H1 (cell line): ENCODE measurements at regions not wholly inside any gene's neighbourhood (a gene's known extent, or its start where the extent isn't known, plus 50 kb on each side); places are given as distances from the start of the nearest gene placed in this dataset.
A peak's percentile ranks its signal among the peaks of the same experiment; 100 is the strongest.

Experiments
- CTCF ChIA-PET: fragments of 300-600 bp; sonication (Branson Sonifier 250); formaldehyde crosslinking; loops from one replicate; lab custom pipeline; 2021; ENCODE audit not compliant: partially characterized antibody; lab: Charles Lee
- POLR2A ChIA-PET: fragments of 300-600 bp; sonication (Branson Sonifier 250); formaldehyde crosslinking; loops from one replicate; lab custom pipeline; 2021; ENCODE audit warnings: inconsistent platforms; ENCODE audit not compliant: partially characterized antibody; lab: Charles Lee
- DNase-seq, 2 experiments: peaks; one replicate each; pipeline versions ENCODE4 v3.0.0 to v3.0.0-alpha.2; 2010 to 2022; ENCODE audit warnings: low spot score in 2 of 2, low read depth in 1 of 2, mixed read lengths in 1 of 2
- FAIRE-seq: peaks from 2 replicates; lab custom pipeline; 2011; peaks lifted over from hg19 to GRCh38; lab: Jason Lieb, UNC
- H2AFZ ChIP-seq: 2 replicates; pipeline ENCODE4 v1.8.1; 2012; ENCODE audit warnings: low read length, inconsistent platforms
- H2AK5ac ChIP-seq: 2 replicates; pipeline ENCODE4 v1.6.1; 2013; ENCODE audit warnings: low read depth, low read length
- H2BK120ac ChIP-seq: replicated peaks from 2 replicates; pipeline ENCODE3; 2013; ENCODE audit warnings: low read depth, low read length, inconsistent platforms
- H2BK12ac ChIP-seq: 2 replicates; pipeline ENCODE4 v1.6.1; 2013; ENCODE audit warnings: low read depth, low read length
- H2BK15ac ChIP-seq: 2 replicates; pipeline ENCODE4 v1.6.1; 2013; ENCODE audit warnings: low read length
- H2BK20ac ChIP-seq: 2 replicates; pipeline ENCODE4 v1.6.1; 2013; ENCODE audit warnings: low read length
- H2BK5ac ChIP-seq: 2 replicates; pipeline ENCODE4 v1.6.1; 2013; ENCODE audit warnings: low read depth, low read length
- H3K14ac ChIP-seq: 2 replicates; pipeline ENCODE4 v1.6.1; 2013; ENCODE audit warnings: inconsistent platforms; ENCODE audit not compliant: insufficient read length
- H3K18ac ChIP-seq: 2 replicates; pipeline ENCODE4 v1.6.1; 2013; ENCODE audit warnings: low read length; ENCODE audit errors: extremely low read depth
- H3K23ac ChIP-seq: 2 replicates; pipeline ENCODE4 v1.6.1; 2013; ENCODE audit warnings: inconsistent platforms; ENCODE audit not compliant: insufficient read length
- H3K23me2 ChIP-seq: 2 replicates; pipeline ENCODE4 v1.6.1; 2013; ENCODE audit warnings: low read depth, low read length
- H3K27ac ChIP-seq: 2 replicates; pipeline ENCODE4 v1.6.1; 2011; ENCODE audit warnings: low read depth, low read length, inconsistent platforms
- H3K27me3 ChIP-seq, 4 experiments: replicated peaks in 1 of 4; 1 replicate in 1 of 4; 2 replicates in 3 of 4; pipeline versions ENCODE4 v1.6.1 to v1.8.1; 2011 to 2013; ENCODE audit warnings: low read length in 3 of 4, mild to moderate bottlenecking in 3 of 4, inconsistent platforms in 2 of 4, mixed read lengths in 2 of 4, moderate library complexity in 1 of 4; ENCODE audit not compliant: control insufficient read depth in 3 of 4, insufficient read depth in 3 of 4; ENCODE audit errors: extremely low read depth in 1 of 4
- H3K36me3 ChIP-seq, 4 experiments: 2 replicates each; pipeline versions ENCODE4 v1.6.1 to v1.8.1; 2011 to 2013; ENCODE audit warnings: mild to moderate bottlenecking in 4 of 4, low read length in 3 of 4, moderate library complexity in 2 of 4, control low read depth in 1 of 4, inconsistent platforms in 1 of 4; ENCODE audit not compliant: insufficient read depth in 4 of 4, control insufficient read depth in 2 of 4
- H3K4ac ChIP-seq: replicated peaks from 2 replicates; pipeline ENCODE3; 2013; ENCODE audit warnings: low read length, low read depth, mixed read lengths, inconsistent platforms; ENCODE audit not compliant: insufficient read length
- H3K4me1 ChIP-seq, 4 experiments: replicated peaks in 1 of 4; 1 replicate in 1 of 4; 2 replicates in 3 of 4; pipeline versions ENCODE4 v1.6.1 to v1.8.1; 2011 to 2013; ENCODE audit warnings: low read length in 3 of 4, inconsistent platforms in 2 of 4, mixed read lengths in 1 of 4; ENCODE audit not compliant: insufficient read depth in 4 of 4, control insufficient read depth in 3 of 4
- H3K4me2 ChIP-seq, 2 experiments: 2 replicates each; pipeline versions ENCODE4 v1.6.1 to v1.8.1; 2011 to 2013; ENCODE audit warnings: low read depth in 2 of 2, low read length in 2 of 2, control low read depth in 1 of 2, inconsistent platforms in 1 of 2, mild to moderate bottlenecking in 1 of 2; ENCODE audit not compliant: insufficient read depth in 1 of 2
- H3K4me3 ChIP-seq, 4 experiments: fragments of 200-600, 300-600 bp in 1 of 4; sonication (generic), shearing (Covaris generic), sonication (Bioruptor Twin) in 1 of 4; 2 replicates each; pipeline versions ENCODE4 v1.5.1 to v1.8.1; 2011 to 2016; ENCODE audit warnings: low read length in 4 of 4, low read depth in 3 of 4, control low read depth in 2 of 4, inconsistent platforms in 2 of 4, mild to moderate bottlenecking in 2 of 4, mixed read lengths in 1 of 4, moderate library complexity in 1 of 4; ENCODE audit not compliant: insufficient read depth in 2 of 4; ENCODE audit errors: extremely low read depth in 1 of 4
- H3K56ac ChIP-seq: replicated peaks from 2 replicates; pipeline ENCODE3; 2013; ENCODE audit warnings: low read depth, mild to moderate bottlenecking, mixed read lengths, low read length, inconsistent platforms; ENCODE audit not compliant: insufficient read length
- H3K79me1 ChIP-seq: 2 replicates; pipeline ENCODE4 v1.6.1; 2013; ENCODE audit warnings: low read depth, low read length, control low read depth
- H3K79me2 ChIP-seq, 2 experiments: 2 replicates each; pipeline versions ENCODE4 v1.6.1 to v1.8.1; 2012 to 2013; ENCODE audit warnings: low read length in 2 of 2, mild to moderate bottlenecking in 2 of 2, inconsistent platforms in 1 of 2; ENCODE audit not compliant: insufficient read depth in 2 of 2, control insufficient read depth in 1 of 2
- H3K9ac ChIP-seq, 4 experiments: replicated peaks in 1 of 4; 1 replicate in 1 of 4; 2 replicates in 3 of 4; pipeline versions ENCODE4 v1.6.1 to v1.8.1; 2011 to 2013; ENCODE audit warnings: low read depth in 3 of 4, low read length in 3 of 4, control low read depth in 2 of 4, mild to moderate bottlenecking in 2 of 4, moderate library complexity in 2 of 4, inconsistent platforms in 1 of 4; ENCODE audit errors: extremely low read depth in 1 of 4
- H3K9me3 ChIP-seq, 2 experiments: 2 replicates each; pipeline versions ENCODE4 v1.6.1 to v1.8.1; 2012 to 2013; ENCODE audit warnings: mild to moderate bottlenecking in 2 of 2, moderate library complexity in 2 of 2, control low read depth in 1 of 2, inconsistent platforms in 1 of 2, low read depth in 1 of 2, low read length in 1 of 2, mixed read lengths in 1 of 2; ENCODE audit not compliant: insufficient read depth in 2 of 2
- H4K20me1 ChIP-seq, 2 experiments: replicated peaks in 1 of 2; 2 replicates each; pipeline versions ENCODE3 to v1.8.1; 2011 to 2013; ENCODE audit warnings: inconsistent platforms in 2 of 2, low read length in 2 of 2, mild to moderate bottlenecking in 1 of 2; ENCODE audit not compliant: insufficient read depth in 2 of 2, control insufficient read depth in 1 of 2
- H4K5ac ChIP-seq: 2 replicates; pipeline ENCODE4 v1.6.1; 2013; ENCODE audit warnings: low read length, low read depth, mixed read lengths, inconsistent platforms; ENCODE audit not compliant: insufficient read length
- H4K8ac ChIP-seq: 2 replicates; pipeline ENCODE4 v1.8.0; 2013; ENCODE audit warnings: mild to moderate bottlenecking, moderate library complexity, low read length, inconsistent platforms; ENCODE audit not compliant: insufficient read depth; ENCODE audit errors: extremely low read depth
- H4K91ac ChIP-seq: replicated peaks from 2 replicates; pipeline ENCODE3; 2013; ENCODE audit warnings: low read length, mixed read lengths, inconsistent platforms; ENCODE audit not compliant: insufficient read length
- BCL11A ChIP-seq, 2 experiments: IDR thresholded peaks; one replicate each; pipeline ENCODE4 v1.6.1; 2011; ENCODE audit warnings: low read depth in 2 of 2, low read length in 2 of 2, mild to moderate bottlenecking in 2 of 2
- HDAC2 ChIP-seq, 2 experiments: fragments of 300-600 bp in 1 of 2; sonication (generic) in 1 of 2; IDR thresholded peaks; 2 replicates each; pipeline ENCODE4 v1.6.1; 2011 to 2012; ENCODE audit warnings: low read depth in 2 of 2, low read length in 2 of 2, mild to moderate bottlenecking in 2 of 2, moderate library complexity in 2 of 2, borderline replicate concordance in 1 of 2, inconsistent platforms in 1 of 2
- NANOG ChIP-seq: IDR thresholded peaks from 2 replicates; pipeline ENCODE4 v1.6.1; 2011; ENCODE audit warnings: low read length, low read depth, mild to moderate bottlenecking, inconsistent platforms; ENCODE audit not compliant: insufficient read depth, poor library complexity, severe bottlenecking
- RAD21 ChIP-seq, 2 experiments: IDR thresholded peaks in 1 of 2; conservative IDR thresholded peaks in 1 of 2; 2 replicates each; pipeline ENCODE4 v1.6.1; 2011; ENCODE audit warnings: low read depth in 2 of 2, low read length in 2 of 2, improper control_type of control experiment in 1 of 2, inconsistent platforms in 1 of 2, mild to moderate bottlenecking in 1 of 2, moderate library complexity in 1 of 2
- SIX5 ChIP-seq: IDR thresholded peaks from 2 replicates; pipeline ENCODE4 v1.6.1; 2011; ENCODE audit warnings: mild to moderate bottlenecking, low read depth, low read length
- SP1 ChIP-seq: IDR thresholded peaks from 2 replicates; pipeline ENCODE4 v1.6.1; 2011; ENCODE audit warnings: low read depth, low read length
- TAF7 ChIP-seq: optimal IDR thresholded peaks from 2 replicates; pipeline ENCODE3; 2011; ENCODE audit warnings: low read depth, mild to moderate bottlenecking, inconsistent platforms, low read length, moderate library complexity, borderline replicate concordance
- TBP ChIP-seq: IDR thresholded peaks from 2 replicates; pipeline ENCODE4 v1.6.1; 2011; ENCODE audit warnings: low read depth, low read length, improper control_type of control experiment
- WGBS, 2 experiments: shearing (Covaris generic) in 1 of 2; methylation state at CpG; one replicate each; pipeline versions ENCODE4 v1.1.6 to v1.1.7; 2013 to 2015; ENCODE audit warnings: low lambda C conversion rate in 2 of 2, mixed read lengths in 2 of 2, inconsistent platforms in 1 of 2, low coverage in 1 of 2, missing lambda C conversion rate in 1 of 2; ENCODE audit not compliant: insufficient replicate concordance in 2 of 2, insufficient coverage in 1 of 2, insufficient read length in 1 of 2; ENCODE audit errors: extremely low coverage in 1 of 2, missing lambda C conversion rate in 1 of 2; 5-methylcytosine and 5-hydroxymethylcytosine counted together

- no peaks in the 10 kb centered on the region for H4K20me1 ChIP-seq
- H3K79me1 ChIP-seq: no peaks in the 10 kb centered on the region
- H2BK20ac ChIP-seq: no peak overlapping the region
- H3K4ac ChIP-seq: no peak overlapping the region
- no peak for DNase-seq
- H3K9me3 ChIP-seq: no peaks in the 10 kb centered on the region
- no peak overlapping the region for H2BK12ac ChIP-seq
- no peaks in the 10 kb centered on the region for H3K79me2 ChIP-seq
- no peaks in the 10 kb centered on the region for H3K27me3 ChIP-seq
- no peak overlapping the region for H3K18ac ChIP-seq
- H3K4me1 ChIP-seq: peaks cover 0 to 6% (median 2%) of the 10 kb centered on the region in 4 experiments; a peak in 2 of 7 replicates
- TF ChIP-seq HDAC2 (IDR thresholded peaks at IDR 0.05; ENCODE audit: borderline replicate concordance in 1 of 2, low read depth in 2 of 2, low read length in 2 of 2) (no peak), RAD21 (IDR thresholded peaks at IDR 0.05 in 1 of 2, conservative IDR thresholded peaks at IDR 0.05 in 1 of 2; ENCODE audit: low read depth in 2 of 2, low read length in 2 of 2) (no peak), TBP (no peak), NANOG (no peak), TAF7 (no peak), SIX5 (no peak), BCL11A (IDR thresholded peaks at IDR 0.05; ENCODE audit: low read depth in 2 of 2, low read length in 2 of 2) (no peak), SP1 (no peak)
- H3K4me3 ChIP-seq: no peak overlapping the region
- H2BK15ac ChIP-seq: no peak overlapping the region
- no peak overlapping the region for H3K4me2 ChIP-seq
- H2BK120ac ChIP-seq: no peak overlapping the region
- peak overlapping the region; percentile 76 for H2AFZ ChIP-seq
- H3K36me3 ChIP-seq: no peaks in the 10 kb centered on the region
- FAIRE-seq: no peak
- no peaks in the 10 kb centered on the region for H3K23me2 ChIP-seq
- no peak overlapping the region for H4K5ac ChIP-seq
- H4K91ac ChIP-seq: no peak overlapping the region
- ChIA-PET CTCF (no interaction called here), POLR2A (no interaction called here)
- H3K56ac ChIP-seq: no peak overlapping the region
- H3K27ac ChIP-seq: no peak overlapping the region
- no peak overlapping the region for H4K8ac ChIP-seq
- no peak overlapping the region for H3K9ac ChIP-seq
- no peak overlapping the region for H2BK5ac ChIP-seq
- no peak overlapping the region for H3K14ac ChIP-seq
- WGBS, 2 experiments: 64% methylated on average over 5 of the region's 5 CpGs; no CpG with 5 or more reads in 1 of the 2 experiments
- no peak overlapping the region for H3K23ac ChIP-seq
- no peak overlapping the region for H2AK5ac ChIP-seq
Observed at GRCh38 chr13:83980331-83980730, 98.1 kb upstream of the SLITRK1 start.
